NB4 (cell line): ENCODE measurements at regions not wholly inside any gene's neighbourhood (a gene's known extent, or its start where the extent isn't known, plus 50 kb on each side); places are given as distances from the start of the nearest gene placed in this dataset.
"Not testable (repeated sequence)": the region's sequence is repeated elsewhere in the genome, so short reads cannot be mapped to it uniquely, and the experiment has no call there.

Experiments
- CTCF ChIP-seq: IDR thresholded peaks from one replicate; pipeline ENCODE4 v1.5.1; 2012; ENCODE audit warnings: low read depth, low read length
- MYC ChIP-seq: IDR thresholded peaks from 2 replicates; pipeline ENCODE4 v1.6.1; 2011; ENCODE audit warnings: low read depth, low read length
- POLR2A ChIP-seq: IDR thresholded peaks from 2 replicates; pipeline ENCODE4 v1.6.1; 2011; ENCODE audit warnings: mild to moderate bottlenecking; ENCODE audit not compliant: insufficient read length; ENCODE audit errors: extremely low read depth

- TF ChIP-seq CTCF, POLR2A, MYC: not testable (repeated sequence)
Observed at GRCh38 chr17:22383772-22384460, 691.6 kb downstream of the KCNJ18 start.
